K562 (cell line): ENCODE measurements at regions not wholly inside any gene's neighbourhood (a gene's known extent, or its start where the extent isn't known, plus 50 kb on each side); places are given as distances from the start of the nearest gene placed in this dataset.

Source experiments
- ATAC-seq: fragments of 200-7000 bp; cut with Tn5 transposase; 3 replicates; pipeline ENCODE4 v1.9.1; 2020; ENCODE audit warnings: moderate library complexity
- BruUV-seq: library from RNA; stranded (reverse); fragments of 400-500 nt; replicated peaks from 2 replicates; lab custom pipeline; 2021; lab: Mats Ljungman, UMichigan
- CTCF ChIA-PET: fragments of 300-600 bp; formaldehyde crosslinking; extraction: SDS; loops from one replicate; lab custom pipeline; 2021; ENCODE audit warnings: low intra/inter-chr PET ratio; lab: Yijun Ruan, JAX
- POLR2A ChIA-PET: fragments of 300-600, 350-650 bp; sonication (Branson Sonifier 250); formaldehyde crosslinking; extraction: SDS; loops from one replicate; lab custom pipeline; 2021; ENCODE audit warnings: antibody characterized with exemption, inconsistent platforms; lab: Yijun Ruan, JAX
- DNase-seq, 4 experiments: peaks; one replicate each; pipeline versions ENCODE4 v3.0.0 to v3.0.0-alpha.2; 2011 to 2018; ENCODE audit warnings: low spot score in 3 of 4, mixed read lengths in 3 of 4; ENCODE audit errors: extremely low read depth in 1 of 4
- FAIRE-seq: peaks from 2 replicates; lab custom pipeline; 2011; peaks lifted over from hg19 to GRCh38; lab: Jason Lieb, UNC
- H2AFZ ChIP-seq: 2 replicates; pipeline ENCODE4 v1.6.0; 2011; ENCODE audit warnings: low read depth, low read length, control low read depth, inconsistent platforms
- H3K27ac ChIP-seq: fragments of 200-600 bp; 3 replicates; pipeline ENCODE4 v1.8.0; 2011; ENCODE audit warnings: low read depth, mild to moderate bottlenecking, control low read depth, inconsistent platforms, low read length, moderate library complexity, mixed read lengths; ENCODE audit errors: extremely low read depth
- H3K27me3 ChIP-seq, 2 experiments: fragments of 300-600 bp in 1 of 2; 2 replicates in 1 of 2; 3 replicates in 1 of 2; pipeline versions ENCODE4 v1.6.0 to v1.8.0; 2011; ENCODE audit warnings: inconsistent platforms in 2 of 2, low read length in 2 of 2, mild to moderate bottlenecking in 1 of 2, mixed read lengths in 1 of 2, moderate library complexity in 1 of 2; ENCODE audit not compliant: control insufficient read depth in 2 of 2, insufficient read depth in 2 of 2
- H3K36me3 ChIP-seq: fragments of 300-600 bp; 3 replicates; pipeline ENCODE4 v1.8.0; 2011; ENCODE audit warnings: mild to moderate bottlenecking, low read length, inconsistent platforms; ENCODE audit not compliant: control insufficient read depth, insufficient read depth
- H3K4me1 ChIP-seq, 2 experiments: fragments of 200-600 bp in 1 of 2; replicated peaks in 1 of 2; 2 replicates in 1 of 2; 3 replicates in 1 of 2; pipeline versions ENCODE4 v1.5.1 to v1.8.0; 2011; ENCODE audit warnings: inconsistent platforms in 2 of 2, low read length in 2 of 2, mild to moderate bottlenecking in 1 of 2, mixed read lengths in 1 of 2, moderate library complexity in 1 of 2; ENCODE audit not compliant: control insufficient read depth in 2 of 2, insufficient read depth in 2 of 2
- H3K4me2 ChIP-seq: 2 replicates; pipeline ENCODE4 v1.6.1; 2011; ENCODE audit warnings: low read length, control low read depth, inconsistent platforms, mixed read lengths; ENCODE audit not compliant: insufficient read depth
- H3K4me3 ChIP-seq: fragments of 200-600 bp; sonication (generic), shearing (Covaris generic); 2 replicates; pipeline ENCODE4 v1.5.1; 2016; ENCODE audit warnings: control low read depth, inconsistent platforms
- H3K79me2 ChIP-seq: fragments of 200-600 bp; 3 replicates; pipeline ENCODE4 v1.8.0; 2011; ENCODE audit warnings: low read length, inconsistent platforms; ENCODE audit not compliant: control insufficient read depth, insufficient read depth
- H3K9ac ChIP-seq, 2 experiments: 2 replicates each; pipeline versions ENCODE4 v1.6.0 to v1.6.1; 2011; ENCODE audit warnings: low read depth in 2 of 2, low read length in 2 of 2, control low read depth in 1 of 2, inconsistent platforms in 1 of 2, mild to moderate bottlenecking in 1 of 2, mixed read lengths in 1 of 2; ENCODE audit not compliant: insufficient read depth in 1 of 2
- H3K9me1 ChIP-seq: one replicate; pipeline ENCODE4 v1.6.0; 2011; ENCODE audit warnings: inconsistent platforms, mild to moderate bottlenecking, low read length, moderate library complexity; ENCODE audit not compliant: control insufficient read depth, insufficient read depth
- H3K9me3 ChIP-seq: replicated peaks from 2 replicates; pipeline ENCODE4 v1.5.1; 2011; ENCODE audit warnings: low read depth, low read length, inconsistent platforms; ENCODE audit not compliant: control insufficient read depth, insufficient read depth
- H4K20me1 ChIP-seq: replicated peaks from 2 replicates; pipeline ENCODE4 v1.6.1; 2011; ENCODE audit warnings: low read length, inconsistent platforms, mixed read lengths; ENCODE audit not compliant: control insufficient read depth, insufficient read depth
- CCNT2 ChIP-seq: IDR thresholded peaks from 2 replicates; pipeline ENCODE4 v1.6.1; 2011; ENCODE audit warnings: borderline replicate concordance, low read depth, mild to moderate bottlenecking, moderate library complexity, mixed read lengths, low read length; ENCODE audit not compliant: insufficient read length; ENCODE audit errors: extremely low read depth
- FUS ChIP-seq: fragments of 200-400 bp; formaldehyde crosslinking; optimal IDR thresholded peaks from 2 replicates; pipeline ENCODE3; 2017; ENCODE audit warnings: low read depth, low read length
- MGA ChIP-seq: fragments of 450-650 bp; IDR thresholded peaks from 2 replicates; pipeline ENCODE4 v1.6.1; 2016; ENCODE audit warnings: mild to moderate bottlenecking, moderate library complexity
- NEUROD1 ChIP-seq: fragments of 150-350 bp; IDR thresholded peaks from 2 replicates; pipeline ENCODE4 v1.6.1; 2014; ENCODE audit warnings: borderline replicate concordance, low read length, low read depth; ENCODE audit not compliant: partially characterized antibody
- NR2C2 ChIP-seq, 2 experiments: fragments of 200-800 bp in 1 of 2; sonication (Bioruptor generic) in 1 of 2; sonication (generic) in 1 of 2; formaldehyde crosslinking in 1 of 2; IDR thresholded peaks; 2 replicates each; pipeline versions ENCODE4 v1.6.1 to v1.8.0; 2016 to 2022; ENCODE audit warnings: mild to moderate bottlenecking in 1 of 2, missing compliant biosample characterization in 1 of 2, missing genetic modification characterization in 1 of 2, missing genetic modification reagents in 1 of 2
- PATZ1 ChIP-seq: fragments of 250-450 bp; sonication (Bioruptor Pico); IDR thresholded peaks from 2 replicates; pipeline ENCODE4 v1.5.0; 2020; ENCODE audit warnings: mild to moderate bottlenecking, borderline replicate concordance
- SAFB2 ChIP-seq: fragments of 200-400 bp; formaldehyde crosslinking; IDR thresholded peaks from 2 replicates; pipeline ENCODE4 v1.6.1; 2018; ENCODE audit warnings: borderline replicate concordance, low read length, low read depth, moderate library complexity; ENCODE audit not compliant: severe bottlenecking
- SIRT6 ChIP-seq: IDR thresholded peaks from one replicate; pipeline ENCODE4 v1.6.1; 2012; ENCODE audit warnings: low read depth, mild to moderate bottlenecking, control low read depth, inconsistent platforms, low read length, moderate library complexity
- SPI1 ChIP-seq: IDR thresholded peaks from 2 replicates; pipeline ENCODE4 v1.6.1; 2011; ENCODE audit warnings: low read depth, low read length, control low read depth, borderline replicate concordance
- WGBS: fragments of 100-300 bp; shearing (Covaris generic); methylation state at CpG from one replicate; pipeline ENCODE4 v1.1.6; 2016; ENCODE audit warnings: low coverage, mixed read lengths; ENCODE audit not compliant: insufficient coverage; ENCODE audit errors: missing lambda C conversion rate; 5-methylcytosine and 5-hydroxymethylcytosine counted together
- in situ Hi-C: fragments of 300-500 bp; cut with MboI; formaldehyde crosslinking; loops from 4 replicates; pipeline ENCODE4 v1.15.0; 2018; ENCODE audit warnings: inconsistent platforms, mixed read lengths
- intact Hi-C: fragments of 100-400 bp; cut with micrococcal nuclease; formaldehyde crosslinking; loops from 2 replicates; pipeline ENCODE4 v1.14.2; 2022

- ChIA-PET CTCF (no interaction called here), POLR2A (no interaction called here)
- ATAC-seq (no peak), DNase-seq (no peak), FAIRE-seq (no peak)
- Histone ChIP-seq H3K4me3 (no peak overlapping the region), H2AFZ (no peak overlapping the region), H3K9me3 (no peaks in the 10 kb centered on the region), H3K4me2 (no peak overlapping the region), H3K36me3 (no peaks in the 10 kb centered on the region), H3K4me1 (no peaks in the 10 kb centered on the region), H4K20me1 (no peaks in the 10 kb centered on the region), H3K79me2 (no peaks in the 10 kb centered on the region), H3K9me1 (no peaks in the 10 kb centered on the region), H3K27me3 (no peaks in the 10 kb centered on the region), H3K27ac (no peak overlapping the region), H3K9ac (no peak overlapping the region)
- intact Hi-C loops (no loop called here), in situ Hi-C loops (no loop called here)
- no TSS peak for BruUV-seq
- 3% methylated on average over 4 of the region's 4 CpGs for WGBS
- TF ChIP-seq NR2C2 (CRISPR knock-in tag; IDR thresholded peaks at IDR 0.05): no peak
- no peak for TF ChIP-seq NR2C2 (tag; IDR thresholded peaks at IDR 0.05)
- TF ChIP-seq SIRT6: no peak
- no peak for TF ChIP-seq MGA
- TF ChIP-seq NEUROD1: no peak
- TF ChIP-seq PATZ1: no peak
- TF ChIP-seq CCNT2: no peak
- TF ChIP-seq SAFB2: no peak
- no peak for TF ChIP-seq SPI1
- TF ChIP-seq FUS: no peak
These were observed 186.7 kb upstream of the ELL2 start for GRCh38 chr5:96148376-96148775.
